ENCODE measurements at regions not wholly inside any gene's neighbourhood (a gene's known extent, or its start where the extent isn't known, plus 50 kb on each side); places are given as distances from the start of the nearest gene placed in this dataset.

- TF ChIP-seq ETS1 (IDR thresholded peaks at IDR 0.05) (no peak), CTCF (conservative IDR thresholded peaks at IDR 0.05; ENCODE audit: low read depth in 2 of 2) (no peak), POLR2AphosphoS5 (IDR thresholded peaks at IDR 0.05; ENCODE audit: low read depth) (no peak), EZH2 (IDR thresholded peaks at IDR 0.05; ENCODE audit: low read depth, unreplicated experiment) (no peak)
Observed at GRCh38 chr10:110399965-110400933, 95.5 kb upstream of the SMNDC1 start (continued).

GRCh38 chr10:110401401-110402076 lies 96.2 kb upstream of the DUSP5 start:
- no peak for DNase-seq (ENCODE audit: low spot score)
- Mint-ChIP-seq H3K36me3 (ENCODE audit: low read depth) (no peaks in the 10 kb centered on the region), H3K9me3 (no peaks in the 10 kb centered on the region), H3K27me3 (ENCODE audit: insufficient read depth, low read depth, poor library complexity) (peaks cover 6% of the 10 kb centered on the region), H3K27ac (no peak overlapping the region), H3K4me1 (peaks cover 16% of the 10 kb centered on the region), H3K4me3 (no peak overlapping the region)
- no peaks in the 10 kb centered on the region for H3F3A ChIP-seq (replicated peaks; ENCODE audit: low read depth)
- no peak overlapping the region for H3K27ac ChIP-seq (ENCODE audit: low read depth)
- no peak overlapping the region for H3K4me3 ChIP-seq
- no peaks in the 10 kb centered on the region for H3K79me2 ChIP-seq (replicated peaks; ENCODE audit: insufficient read depth)
- H3K4me1 ChIP-seq (ENCODE audit: insufficient read depth), result no peaks in the 10 kb centered on the region
- H3K4me2 ChIP-seq, result no peak overlapping the region
- H3K9me2 ChIP-seq (ENCODE audit: insufficient read depth), result no peaks in the 10 kb centered on the region
- no peak for ATAC-seq
- H3K27me3 ChIP-seq (ENCODE audit: insufficient read depth), result no peaks in the 10 kb centered on the region
- no peaks in the 10 kb centered on the region for H4K20me1 ChIP-seq (replicated peaks; ENCODE audit: insufficient read depth)
- H2AFZ ChIP-seq, result peak overlapping the region; percentile 56; the same call in 1 of the 2 replicates
- no peaks in the 10 kb centered on the region for H3K36me3 ChIP-seq (ENCODE audit: insufficient read depth)
- TF ChIP-seq POLR2AphosphoS5 (IDR thresholded peaks at IDR 0.05; ENCODE audit: low read depth), result no peak
- no peak for TF ChIP-seq JUNB (IDR thresholded peaks at IDR 0.05; ENCODE audit: unreplicated experiment)
- no peak for TF ChIP-seq NANOG (IDR thresholded peaks at IDR 0.05; ENCODE audit: borderline replicate concordance)
- no peak for TF ChIP-seq EZH2phosphoT487 (IDR thresholded peaks at IDR 0.05; ENCODE audit: unreplicated experiment)
- TF ChIP-seq ZNF331 (CRISPR knock-in tag; IDR thresholded peaks at IDR 0.05; ENCODE audit: low read depth), result no peak
- no peak for TF ChIP-seq CTCF (conservative IDR thresholded peaks at IDR 0.05; ENCODE audit: low read depth in 2 of 2)
- TF ChIP-seq CREB1 (CRISPR knock-in tag; IDR thresholded peaks at IDR 0.05; ENCODE audit: low read depth), result no peak
- no peak for TF ChIP-seq ZNF114 (CRISPR knock-in tag; IDR thresholded peaks at IDR 0.05)
- no peak for TF ChIP-seq STAT1 (IDR thresholded peaks at IDR 0.05; ENCODE audit: unreplicated experiment)
- no peak for TF ChIP-seq REST (IDR thresholded peaks at IDR 0.05; ENCODE audit: unreplicated experiment)

Measured in GM23338 (cell line).